ENCODE measurements at regions not wholly inside any gene's neighbourhood (a gene's known extent, or its start where the extent isn't known, plus 50 kb on each side); places are given as distances from the start of the nearest gene placed in this dataset.

DNA sequence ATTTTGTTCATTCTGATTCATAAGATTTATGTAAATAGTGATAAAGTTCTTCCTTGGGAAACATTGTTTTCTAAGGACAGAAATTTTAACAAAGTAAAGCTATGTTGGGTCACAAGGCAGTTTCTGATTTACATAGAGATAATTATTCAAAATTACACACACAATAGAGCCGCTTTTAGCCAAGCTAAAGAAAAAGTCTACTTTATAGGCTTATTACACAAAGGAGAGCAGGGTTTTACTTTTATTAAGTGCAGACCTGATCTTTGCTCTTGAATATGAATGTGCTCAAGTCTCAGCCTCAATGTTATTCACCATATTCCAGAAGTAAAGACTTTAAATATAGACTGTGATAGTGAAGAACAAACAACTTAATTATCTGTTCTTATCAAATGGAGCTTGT, 787.8 kb upstream of the LINC00305 start:
- Histone ChIP-seq H3K36me3 (ENCODE audit: control insufficient read depth, insufficient read depth, low read length) (no peaks in the 10 kb centered on the region), H3K4me3 (ENCODE audit: low read depth, low read length) (no peak overlapping the region), H3K27me3 (ENCODE audit: control insufficient read depth, insufficient read depth, low read length) (no peaks in the 10 kb centered on the region)
- POLR2A ChIA-PET = no interaction called here
- TF ChIP-seq, protein P1, sequence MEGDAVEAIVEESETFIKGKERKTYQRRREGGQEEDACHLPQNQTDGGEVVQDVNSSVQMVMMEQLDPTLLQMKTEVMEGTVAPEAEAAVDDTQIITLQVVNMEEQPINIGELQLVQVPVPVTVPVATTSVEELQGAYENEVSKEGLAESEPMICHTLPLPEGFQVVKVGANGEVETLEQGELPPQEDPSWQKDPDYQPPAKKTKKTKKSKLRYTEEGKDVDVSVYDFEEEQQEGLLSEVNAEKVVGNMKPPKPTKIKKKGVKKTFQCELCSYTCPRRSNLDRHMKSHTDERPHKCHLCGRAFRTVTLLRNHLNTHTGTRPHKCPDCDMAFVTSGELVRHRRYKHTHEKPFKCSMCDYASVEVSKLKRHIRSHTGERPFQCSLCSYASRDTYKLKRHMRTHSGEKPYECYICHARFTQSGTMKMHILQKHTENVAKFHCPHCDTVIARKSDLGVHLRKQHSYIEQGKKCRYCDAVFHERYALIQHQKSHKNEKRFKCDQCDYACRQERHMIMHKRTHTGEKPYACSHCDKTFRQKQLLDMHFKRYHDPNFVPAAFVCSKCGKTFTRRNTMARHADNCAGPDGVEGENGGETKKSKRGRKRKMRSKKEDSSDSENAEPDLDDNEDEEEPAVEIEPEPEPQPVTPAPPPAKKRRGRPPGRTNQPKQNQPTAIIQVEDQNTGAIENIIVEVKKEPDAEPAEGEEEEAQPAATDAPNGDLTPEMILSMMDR (IDR thresholded peaks at IDR 0.05; ENCODE audit: insufficient read depth, low read depth, low read length) = no peak
- CTCF ChIA-PET = no interaction called here
- DNase-seq (ENCODE audit: low read depth) = no peak

DNA sequence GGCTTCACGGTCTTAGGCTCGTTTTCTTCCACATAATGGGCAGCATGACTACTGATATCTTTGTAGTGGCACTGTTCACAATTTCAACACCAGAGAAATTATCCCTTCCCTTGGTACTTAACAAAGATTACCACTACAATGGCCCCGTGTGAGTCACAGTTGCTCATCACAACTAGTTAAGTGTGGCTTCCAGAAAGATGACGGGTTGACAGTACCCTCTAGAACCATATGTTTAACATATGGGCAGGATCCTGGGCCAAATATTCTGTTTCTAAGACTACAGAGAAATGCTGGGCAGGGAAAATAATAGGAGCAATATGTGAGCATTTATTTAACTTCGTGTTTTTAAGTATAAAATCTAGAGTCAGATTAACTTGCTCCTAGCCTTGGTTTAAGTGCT, 780.1 kb upstream of the LINC00305 start:
- ChIA-PET CTCF (no interaction called here), POLR2A (no interaction called here)
- no peaks in the 10 kb centered on the region for H3K27me3 ChIP-seq (ENCODE audit: control insufficient read depth, insufficient read depth, low read length)
- TF ChIP-seq, protein P1 (IDR thresholded peaks at IDR 0.05; ENCODE audit: insufficient read depth, low read depth, low read length) = no peak
- H3K4me3 ChIP-seq (ENCODE audit: low read depth, low read length) = no peak overlapping the region
- H3K36me3 ChIP-seq (ENCODE audit: control insufficient read depth, insufficient read depth, low read length) = no peaks in the 10 kb centered on the region
- DNase-seq (ENCODE audit: low read depth) = no peak

DNA sequence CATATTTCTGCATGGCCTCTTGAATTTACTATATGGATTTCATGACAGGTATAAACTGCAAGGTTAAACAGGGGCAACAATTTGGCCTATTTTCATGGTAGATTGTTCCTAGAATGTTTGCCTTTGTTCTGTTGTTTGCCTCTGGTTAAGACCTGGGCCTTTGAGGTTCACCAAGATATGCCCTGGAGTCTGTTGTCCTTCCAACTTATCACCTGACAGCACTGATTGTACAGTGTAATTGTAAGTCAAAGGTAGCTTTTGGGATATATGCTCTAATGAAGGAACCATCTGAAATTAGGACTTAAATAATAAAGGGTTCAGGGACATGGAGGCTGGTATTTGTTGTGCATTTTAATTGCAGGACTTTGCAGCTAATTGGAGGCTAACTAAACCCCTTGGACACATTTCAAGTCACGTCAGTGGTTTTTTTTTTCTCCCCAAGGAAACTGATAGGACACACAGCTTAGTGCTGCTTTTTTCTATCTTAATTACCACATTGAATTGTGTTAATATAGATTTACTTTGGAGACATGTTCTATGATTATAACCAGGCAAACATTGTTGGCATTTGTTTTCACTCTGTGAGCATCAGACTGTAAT, 771.2 kb upstream of the LINC00305 start:
- Histone ChIP-seq H3K36me3 (ENCODE audit: control insufficient read depth, insufficient read depth, low read length) (no peaks in the 10 kb centered on the region), H3K27me3 (ENCODE audit: control insufficient read depth, insufficient read depth, low read length) (no peaks in the 10 kb centered on the region), H3K4me3 (ENCODE audit: low read depth, low read length) (no peak overlapping the region)
- TF ChIP-seq, protein P1 (IDR thresholded peaks at IDR 0.05; ENCODE audit: insufficient read depth, low read depth, low read length) = no peak
- POLR2A ChIA-PET = no interaction called here
- no peak for DNase-seq (ENCODE audit: low read depth)
- CTCF ChIA-PET = no interaction called here

DNA sequence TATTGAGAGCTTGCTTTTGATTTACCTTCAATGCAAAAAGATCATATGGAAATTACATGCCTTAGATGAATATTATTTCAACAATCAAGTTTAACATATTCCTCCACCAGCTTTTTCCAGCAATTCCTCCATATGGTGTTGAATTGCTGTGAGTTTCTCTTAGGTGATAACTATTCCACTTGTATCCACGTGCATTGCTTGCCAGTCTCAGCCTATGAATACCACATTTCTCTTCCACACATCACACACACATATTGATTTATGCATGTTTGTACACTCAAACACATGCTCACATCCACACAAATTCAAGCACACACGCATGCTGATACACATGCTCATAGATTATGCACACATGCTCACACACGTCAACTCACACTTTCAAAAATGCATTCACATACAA, 770.0 kb upstream of the LINC00305 start:
- Histone ChIP-seq H3K4me3 (ENCODE audit: low read depth, low read length) (no peak overlapping the region), H3K27me3 (ENCODE audit: control insufficient read depth, insufficient read depth, low read length) (no peaks in the 10 kb centered on the region), H3K36me3 (ENCODE audit: control insufficient read depth, insufficient read depth, low read length) (no peaks in the 10 kb centered on the region)
- ChIA-PET POLR2A (no interaction called here), CTCF (no interaction called here)
- TF ChIP-seq, protein P1 (IDR thresholded peaks at IDR 0.05; ENCODE audit: insufficient read depth, low read depth, low read length) = no peak
- no peak for DNase-seq (ENCODE audit: low read depth)

DNA sequence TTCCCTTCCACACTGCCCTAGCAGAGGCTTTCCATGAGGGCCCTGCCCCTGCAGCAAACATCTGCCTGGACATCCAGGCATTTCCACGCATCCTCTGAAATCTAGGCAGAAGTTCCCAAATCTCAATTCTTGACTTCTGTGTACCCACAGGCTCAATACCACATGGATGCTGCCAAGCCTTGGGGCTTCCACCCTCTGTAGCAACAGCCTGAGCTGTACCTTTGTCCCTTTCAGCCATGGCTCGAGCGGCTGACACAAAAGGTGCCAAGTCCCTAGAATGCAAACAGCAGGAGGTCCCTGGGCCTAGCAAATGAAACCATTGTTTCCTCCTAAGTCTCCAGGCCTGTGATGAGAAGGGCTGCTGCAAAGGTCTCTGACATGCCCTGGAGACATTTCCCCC, 744.5 kb upstream of the LINC00305 start:
- TF ChIP-seq, protein P1 (IDR thresholded peaks at IDR 0.05; ENCODE audit: insufficient read depth, low read depth, low read length) = no peak
- CTCF ChIA-PET = no interaction called here
- POLR2A ChIA-PET = no interaction called here
- no peak overlapping the region for H3K4me3 ChIP-seq (ENCODE audit: low read depth, low read length)
- H3K36me3 ChIP-seq (ENCODE audit: control insufficient read depth, insufficient read depth, low read length) = no peaks in the 10 kb centered on the region
- DNase-seq (ENCODE audit: low read depth) = no peak
- H3K27me3 ChIP-seq (ENCODE audit: control insufficient read depth, insufficient read depth, low read length) = no peaks in the 10 kb centered on the region
